NCI-H187 treated with DMSO at 0.1 percent for 48 hours (cell line): ENCODE measurements at regions not wholly inside any gene's neighbourhood (a gene's known extent, or its start where the extent isn't known, plus 50 kb on each side); places are given as distances from the start of the nearest gene placed in this dataset.

Source experiments
- DNase-seq: peaks from one replicate; lab custom pipeline; 2025; lab: John Stamatoyannopoulos, UW

DNA sequence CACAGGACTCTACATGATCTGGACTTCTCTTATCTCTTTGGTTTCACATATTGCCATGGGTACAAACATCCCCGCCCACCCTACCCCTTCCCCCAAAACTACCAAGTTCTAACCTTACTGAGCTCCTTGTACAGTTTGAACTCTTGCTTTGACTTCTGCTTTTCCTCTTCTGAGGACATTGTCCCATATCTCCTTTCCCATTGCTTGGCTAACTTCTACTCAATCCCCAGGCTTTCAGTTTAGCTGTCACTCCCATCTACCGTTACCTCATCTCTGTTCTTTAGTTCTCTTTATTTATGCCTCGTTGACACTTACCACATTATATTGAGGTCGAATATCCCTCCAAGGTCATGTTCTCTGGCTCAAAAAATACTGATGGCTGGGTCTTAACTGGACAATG, 393.5 kb upstream of the CADM1 start:
- DNase-seq: no peak

DNA sequence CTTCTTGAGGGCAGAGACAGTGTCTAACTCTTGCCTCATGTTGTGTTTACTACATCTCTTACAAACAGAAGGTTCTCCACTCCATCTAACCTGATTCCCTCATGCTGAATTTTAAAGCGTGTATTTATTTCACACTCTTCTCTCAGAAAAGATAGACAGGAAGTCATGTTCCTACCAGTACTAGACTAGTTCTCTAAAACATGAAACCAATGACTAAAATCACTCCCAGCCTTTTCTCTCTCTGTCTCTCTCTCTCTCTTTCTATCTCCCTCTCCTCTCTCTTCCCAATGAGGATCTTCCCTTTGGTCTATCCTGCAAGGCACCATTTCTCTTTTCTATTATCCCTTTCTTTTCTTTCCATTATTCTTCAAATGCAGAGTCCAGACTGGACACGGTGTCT, 391.9 kb upstream of the CADM1 start:
- DNase-seq: no peak

DNA sequence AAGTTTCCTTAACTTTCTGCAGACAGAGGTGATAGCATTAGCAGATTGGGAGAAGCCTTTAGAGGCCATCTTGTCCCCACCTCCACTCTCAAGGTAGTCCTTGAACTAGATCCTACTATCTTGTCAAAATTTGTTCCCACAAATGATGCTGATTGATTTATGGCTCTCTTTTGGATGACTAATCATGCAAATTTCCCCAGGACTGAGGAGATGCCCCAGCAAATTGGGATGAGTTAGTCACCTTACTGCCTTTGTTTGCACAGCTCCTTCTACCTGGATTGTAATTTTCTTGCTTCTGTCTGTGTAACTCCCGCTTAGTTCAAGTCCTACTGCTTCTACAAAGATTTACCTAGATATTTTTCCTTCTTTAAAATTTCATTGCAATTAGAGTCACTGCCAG, 391.4 kb upstream of the CADM1 start:
- no peak for DNase-seq

DNA sequence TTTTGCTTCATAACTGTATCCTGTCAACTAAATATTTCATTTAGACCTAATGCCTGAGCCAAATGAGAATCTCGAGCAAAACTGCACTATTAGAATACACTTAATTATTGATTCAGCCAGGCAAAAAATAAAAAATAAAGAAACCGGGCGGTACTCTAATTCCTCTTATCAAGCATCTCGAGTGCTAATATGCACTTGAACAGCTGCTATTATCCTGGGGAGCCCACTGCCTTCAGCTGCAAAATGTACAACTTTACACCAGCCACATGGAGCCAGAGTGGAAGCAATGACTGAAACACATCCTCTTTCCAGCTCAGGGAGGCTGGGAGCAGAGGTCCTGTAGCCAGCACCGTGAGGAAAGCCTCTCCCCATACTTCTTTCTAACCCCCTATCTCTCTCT, 390.0 kb upstream of the CADM1 start:
- no peak for DNase-seq

DNA sequence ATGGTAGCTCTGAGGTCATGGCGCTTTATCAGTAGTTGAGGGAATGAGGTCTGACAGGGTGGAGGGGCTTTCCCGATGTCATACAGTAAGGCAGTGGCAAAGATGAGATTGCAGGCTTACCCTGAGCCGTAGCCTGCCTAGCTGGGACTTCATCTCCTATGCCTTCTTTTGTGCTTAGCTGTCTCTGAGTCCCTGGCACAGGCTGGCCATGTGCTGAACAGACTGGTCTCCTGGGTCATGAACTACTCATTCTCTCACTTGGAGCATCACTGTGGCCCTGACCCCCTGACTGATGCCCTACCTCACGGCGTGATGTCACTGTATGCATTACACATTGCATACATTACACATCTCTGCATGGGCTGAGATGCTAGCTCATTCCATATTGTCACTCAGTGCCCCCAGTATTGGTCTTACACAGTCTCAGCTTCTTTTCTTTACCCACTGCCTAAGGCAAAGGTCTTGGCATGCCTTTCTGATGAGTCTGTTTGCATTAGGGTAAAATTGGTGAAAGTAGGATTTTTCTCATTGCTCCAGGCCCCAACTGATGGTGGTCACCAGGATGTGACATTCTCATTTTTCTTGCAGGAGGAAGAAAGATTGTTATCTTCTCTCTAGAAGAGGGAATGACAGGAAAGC, 389.4 kb upstream of the CADM1 start:
- DNase-seq: no peak

DNA sequence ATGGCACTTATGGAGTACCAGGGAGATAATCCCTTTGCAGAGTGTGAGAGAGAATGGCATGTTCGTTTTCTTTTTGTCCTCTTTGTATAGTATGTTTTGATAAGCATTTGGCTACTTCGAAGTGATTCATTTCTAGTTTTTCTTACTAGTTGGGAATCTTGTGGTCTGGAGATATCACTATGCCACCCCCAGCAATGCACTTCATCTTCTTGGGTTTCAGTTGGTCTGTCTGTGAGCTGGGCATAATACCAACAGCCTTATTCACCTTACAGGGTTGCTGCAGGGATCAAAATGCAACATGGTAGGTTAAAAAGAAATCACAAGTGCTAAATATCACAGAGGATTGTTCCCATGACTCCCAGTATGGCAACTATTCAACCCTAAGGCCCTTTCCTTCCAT, 387.8 kb upstream of the CADM1 start:
- no peak for DNase-seq

DNA sequence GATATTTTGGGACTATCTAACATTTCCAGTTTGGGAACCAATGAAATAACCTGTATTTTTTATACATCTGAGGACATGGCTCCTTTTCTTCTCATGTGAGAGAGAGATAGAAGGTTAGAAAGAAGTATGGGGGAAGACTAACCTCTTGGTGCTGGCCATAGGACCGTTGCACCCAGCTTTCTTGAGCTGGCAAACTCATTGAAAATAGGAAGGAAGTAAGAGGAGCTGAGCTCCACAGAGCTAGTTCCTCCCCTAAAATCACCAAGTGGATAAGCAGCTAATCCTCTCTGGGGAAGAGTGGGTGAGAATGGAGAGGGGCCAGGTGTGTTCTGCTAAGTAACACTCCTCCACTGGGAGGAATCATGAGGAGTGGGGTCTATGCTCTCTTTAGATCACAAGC, 387.4 kb upstream of the CADM1 start:
- no peak for DNase-seq

DNA sequence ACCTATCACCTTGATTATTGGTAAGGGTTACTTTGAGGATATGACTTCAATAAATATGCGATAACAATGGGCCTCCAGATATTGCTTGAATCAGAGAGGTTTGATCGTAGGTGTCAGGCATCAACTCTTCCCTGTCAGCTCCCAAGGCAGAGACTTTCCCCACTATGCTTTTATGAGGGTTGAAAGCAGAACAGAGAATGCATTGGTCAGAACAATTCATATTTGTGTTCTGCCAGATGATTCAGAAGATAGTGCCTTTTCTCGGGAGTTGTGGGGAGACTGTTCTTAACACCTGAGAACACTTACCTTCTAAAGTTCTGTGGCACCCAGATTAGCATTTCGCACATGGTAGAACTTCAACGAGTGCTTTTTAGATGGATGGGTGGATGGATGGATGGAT, 386.3 kb upstream of the CADM1 start:
- no peak for DNase-seq

DNA sequence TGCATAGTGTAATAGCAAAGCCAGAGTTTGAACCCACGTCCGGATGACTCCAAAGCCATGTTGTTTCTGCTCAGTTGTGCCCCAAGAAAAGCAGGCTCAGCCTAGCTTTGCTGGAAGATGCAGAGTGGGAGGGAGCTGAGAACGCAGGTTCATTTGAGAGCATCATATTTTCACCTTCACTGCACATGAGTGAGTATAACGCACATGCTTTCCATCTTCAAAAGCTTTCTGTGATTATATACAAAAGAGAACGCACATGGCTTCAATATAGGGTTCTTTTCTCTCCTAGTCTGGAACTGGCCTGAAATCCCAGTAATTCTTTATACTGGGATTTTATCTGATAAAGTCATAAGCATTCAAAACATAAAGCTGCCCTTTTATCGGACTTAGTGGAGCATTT, 385.5 kb upstream of the CADM1 start:
- DNase-seq: no peak

DNA sequence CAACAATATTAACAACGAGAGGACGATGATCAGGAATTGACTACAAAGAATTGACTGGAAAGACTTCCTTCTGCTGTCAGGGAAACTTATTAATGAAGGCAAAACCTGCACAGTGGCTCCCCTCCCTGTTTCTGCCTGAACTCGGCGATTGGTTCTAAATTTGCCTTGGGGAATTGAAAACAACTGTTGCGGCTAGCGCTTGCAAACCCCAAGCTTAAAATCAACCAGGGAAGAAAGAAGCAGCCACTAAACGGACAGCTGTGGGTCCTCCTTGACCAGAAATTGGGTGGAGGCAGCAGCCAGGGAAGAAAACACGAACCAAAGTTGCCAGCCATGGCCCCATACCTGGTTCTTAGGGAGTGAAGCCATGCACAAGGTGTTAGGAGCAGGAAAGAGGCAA, 383.5 kb upstream of the CADM1 start:
- no peak for DNase-seq

DNA sequence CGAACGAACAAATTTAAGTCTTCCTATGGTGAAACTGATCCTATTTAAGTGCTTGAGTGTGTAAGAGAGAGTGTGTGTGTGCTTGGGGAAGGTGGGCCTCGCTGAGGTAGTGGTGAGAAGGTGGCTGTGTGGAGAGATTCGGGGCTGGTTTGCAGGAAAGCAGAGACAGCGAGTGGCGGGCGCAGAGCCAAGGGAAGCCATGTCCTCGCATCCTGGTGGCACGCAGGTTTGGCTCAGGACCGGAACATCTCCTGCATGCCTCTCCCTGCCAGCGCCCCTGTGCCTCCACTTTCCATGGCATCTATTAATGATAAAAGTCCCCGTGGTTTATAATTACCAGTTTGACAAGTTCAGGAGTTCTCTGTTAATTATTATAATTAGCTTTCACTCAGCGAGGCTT, 383.1 kb upstream of the CADM1 start:
- DNase-seq: no peak

DNA sequence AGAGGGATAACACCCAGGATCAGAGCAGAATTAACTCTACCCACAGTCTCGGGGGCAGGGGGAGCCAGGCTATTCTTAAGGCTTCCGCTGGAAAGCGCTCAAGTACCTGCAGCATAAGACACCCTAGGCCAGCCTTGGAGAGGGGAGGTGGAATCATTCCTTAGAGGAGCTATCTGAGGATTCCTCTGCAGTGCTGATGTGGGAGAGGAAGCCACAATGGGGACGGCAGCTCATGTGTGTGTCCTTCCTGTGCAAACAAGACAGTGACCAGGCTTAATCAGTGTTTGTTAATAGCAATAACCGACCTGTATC, 382.2 kb upstream of the CADM1 start:
- no peak for DNase-seq

DNA sequence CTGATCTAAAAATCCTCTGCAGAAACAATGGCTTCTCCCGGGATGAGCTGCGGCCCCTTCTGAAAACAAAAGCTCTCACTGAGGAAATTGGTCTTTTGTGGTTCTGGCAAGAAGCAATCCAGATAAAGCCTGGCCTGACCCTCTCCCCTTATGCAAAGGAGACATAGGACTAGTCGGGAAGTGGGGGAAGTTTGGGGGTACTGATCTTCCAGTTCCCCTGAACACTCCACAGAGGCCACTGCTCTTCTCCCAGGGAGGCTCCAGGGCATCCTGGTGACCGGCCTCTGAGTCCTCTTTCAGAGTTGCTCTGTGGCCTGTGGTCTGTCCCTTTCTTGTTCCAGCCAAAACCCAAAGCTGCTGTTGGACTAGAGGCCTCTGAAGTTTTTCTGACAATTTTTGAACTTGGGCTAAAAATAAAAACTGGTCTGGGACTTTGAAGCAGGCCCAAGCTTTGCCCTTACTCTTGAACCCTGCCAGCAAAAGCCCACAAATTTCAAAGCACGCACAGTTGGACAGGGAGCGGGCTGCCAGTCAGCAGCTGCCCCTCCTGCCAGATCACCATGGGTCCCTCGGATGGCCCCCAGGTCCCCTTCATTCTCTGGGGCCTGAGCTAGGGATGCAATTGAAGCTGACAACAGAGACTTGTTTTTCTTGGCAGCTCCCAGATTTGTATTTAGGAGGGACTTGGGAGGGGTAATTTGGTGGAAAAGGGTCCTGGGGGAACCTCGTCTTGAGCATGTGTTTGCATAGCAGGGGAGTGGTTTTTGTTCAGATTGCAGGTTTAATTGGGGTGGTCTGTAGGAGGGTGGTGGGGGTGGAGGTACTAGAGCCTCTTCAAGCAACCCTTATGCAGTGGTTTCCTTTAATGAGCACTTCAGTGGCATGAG, 381.6 kb upstream of the CADM1 start:
- no peak for DNase-seq

DNA sequence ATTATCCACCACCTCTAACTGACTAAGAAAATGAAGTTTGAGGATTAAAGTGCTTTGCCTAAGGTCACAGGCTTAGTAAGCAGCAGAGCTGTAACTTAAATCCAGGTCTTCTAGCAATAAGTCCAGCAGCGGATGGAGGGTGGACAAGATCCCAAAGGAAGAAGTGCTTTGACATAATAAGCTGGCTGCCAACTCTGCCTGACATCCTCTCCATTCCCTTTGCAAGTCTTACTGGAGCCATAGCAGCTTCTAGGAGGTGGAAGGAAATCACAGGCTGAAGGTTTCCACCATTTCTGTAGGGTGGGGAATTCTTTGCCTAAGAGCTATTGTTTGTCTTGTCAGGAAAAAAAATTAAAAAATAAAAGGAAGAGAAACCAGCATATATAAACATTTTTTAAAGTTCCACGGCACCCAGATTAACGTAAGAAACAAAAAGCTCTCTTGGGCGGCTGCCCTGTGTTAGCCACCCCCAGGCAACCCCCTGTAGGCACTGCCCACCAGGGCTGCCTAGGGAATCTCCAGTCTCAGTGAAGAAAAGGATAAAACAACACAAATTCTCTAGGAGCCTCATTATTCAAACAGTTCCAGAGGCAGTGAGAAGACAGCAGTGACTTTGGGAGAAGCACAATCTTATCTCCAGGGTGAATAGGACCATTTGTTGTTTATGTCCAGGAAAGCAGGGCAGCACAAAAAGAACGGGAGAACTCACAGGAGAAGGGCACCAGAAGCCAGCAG, 380.8 kb upstream of the CADM1 start:
- no peak for DNase-seq

DNA sequence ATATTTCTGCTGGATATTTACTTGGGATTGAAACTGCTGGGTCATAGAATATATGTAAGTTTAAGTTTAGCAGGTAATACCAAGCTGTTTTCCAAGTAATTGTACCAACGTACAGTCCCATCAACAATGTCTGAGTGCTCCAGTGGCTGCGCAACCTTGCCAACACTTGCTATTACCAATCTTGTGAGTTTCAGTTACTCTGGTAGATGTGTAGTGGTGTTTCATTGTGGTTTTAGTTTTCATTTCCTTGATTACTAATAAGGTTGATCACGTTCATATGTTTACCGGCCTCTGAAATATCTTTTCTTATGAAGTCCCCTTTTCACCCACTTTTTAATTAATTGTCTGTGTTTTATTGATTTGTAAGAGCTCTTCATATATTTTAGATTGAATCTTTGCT, 370.6 kb upstream of the CADM1 start:
- no peak for DNase-seq

DNA sequence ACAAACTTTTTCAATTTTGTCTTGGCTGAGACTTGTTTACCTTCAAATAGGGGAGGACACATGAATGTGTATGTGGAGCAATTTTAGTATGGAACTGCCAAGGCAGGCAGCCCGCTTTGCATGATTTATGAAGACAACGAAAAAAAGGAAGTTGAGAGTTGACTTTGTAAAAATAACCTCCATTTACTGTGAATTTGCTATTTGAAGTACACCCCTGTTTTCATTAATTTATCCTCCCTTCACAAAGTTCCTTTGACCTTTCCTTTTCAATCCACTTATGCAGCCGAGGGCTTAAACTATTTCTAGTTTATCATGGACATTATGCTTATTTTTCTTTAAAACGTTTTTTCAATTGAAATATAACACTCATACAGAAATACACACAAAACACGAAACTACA, 369.6 kb upstream of the CADM1 start:
- no peak for DNase-seq

DNA sequence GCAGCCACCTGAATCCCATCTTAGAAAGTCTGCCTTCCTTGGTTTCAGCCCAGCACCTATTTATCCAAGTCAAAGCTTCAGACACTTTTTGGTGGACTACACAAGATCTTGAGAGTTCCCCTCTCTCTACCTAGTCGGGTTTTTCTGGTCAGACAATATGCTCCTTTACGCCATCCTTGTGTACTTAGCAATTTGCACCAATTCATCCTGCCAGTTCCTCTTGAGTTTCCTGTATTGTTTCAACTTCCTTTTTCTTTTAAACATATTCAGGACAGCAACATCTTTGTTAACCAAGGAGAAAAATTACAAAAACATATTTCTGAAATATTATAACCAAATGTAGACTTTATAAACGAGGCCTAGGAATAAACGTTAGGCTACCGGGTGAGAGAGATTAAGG, 368.2 kb upstream of the CADM1 start:
- DNase-seq: no peak

DNA sequence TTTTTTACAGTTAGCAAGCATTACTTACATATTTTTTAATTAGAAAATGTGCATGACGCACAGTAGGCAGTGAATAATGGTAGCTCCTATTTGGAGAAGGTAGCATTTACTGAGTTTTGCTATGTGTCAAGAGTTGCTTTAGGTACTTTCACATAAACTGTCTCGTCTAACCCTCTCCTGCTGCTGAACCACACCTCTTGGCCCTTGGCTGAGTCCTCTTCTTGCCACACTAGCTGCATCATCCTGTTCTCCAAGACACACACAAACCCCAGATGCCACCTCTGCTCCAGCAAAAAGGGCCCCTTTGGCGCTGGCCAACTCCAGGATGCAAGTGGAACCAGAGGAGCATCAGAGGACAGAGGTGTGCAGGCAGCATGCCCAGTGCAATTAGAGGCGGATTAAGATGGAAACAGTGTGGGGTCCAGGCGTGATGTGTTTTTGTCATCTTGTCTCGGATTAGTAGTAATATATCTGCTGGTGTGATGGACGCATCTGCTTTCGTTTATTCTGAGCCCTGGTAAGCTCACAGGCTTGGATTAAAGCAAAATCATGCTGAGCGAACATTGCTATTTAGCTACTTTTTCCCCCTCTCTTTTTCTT, 367.0 kb upstream of the CADM1 start:
- DNase-seq: no peak

DNA sequence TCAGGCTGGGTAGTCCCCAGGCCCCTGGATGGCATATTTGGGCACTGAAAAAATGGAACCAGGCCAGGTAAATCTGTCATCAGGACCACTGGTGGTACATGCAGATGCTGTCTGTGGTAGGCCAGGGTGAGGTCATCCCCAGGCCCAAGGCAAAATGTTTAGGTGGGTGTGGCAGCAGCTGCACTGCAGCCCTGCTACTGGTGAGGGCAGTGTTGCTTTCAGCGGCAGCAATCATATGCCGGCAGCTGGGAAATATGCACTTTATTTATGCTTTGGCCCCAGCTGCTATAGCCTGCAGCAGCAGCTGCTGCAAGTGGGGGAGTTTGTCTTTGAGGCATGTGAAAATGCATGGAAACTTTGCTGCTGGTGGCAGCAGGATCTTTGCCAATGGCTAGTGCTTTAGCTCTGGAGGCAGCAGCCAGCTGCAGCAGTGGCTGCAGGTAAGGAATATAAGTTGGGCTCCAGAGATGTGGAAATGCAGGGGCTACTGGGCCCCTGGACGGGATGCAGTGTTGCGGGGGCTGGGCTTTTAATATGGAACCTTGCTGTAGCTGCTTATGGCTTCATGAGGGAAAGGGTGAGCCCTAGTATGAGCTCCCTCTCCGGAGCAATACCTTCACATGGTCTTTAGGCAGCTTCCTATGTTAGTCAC, 365.7 kb upstream of the CADM1 start:
- DNase-seq: no peak

DNA sequence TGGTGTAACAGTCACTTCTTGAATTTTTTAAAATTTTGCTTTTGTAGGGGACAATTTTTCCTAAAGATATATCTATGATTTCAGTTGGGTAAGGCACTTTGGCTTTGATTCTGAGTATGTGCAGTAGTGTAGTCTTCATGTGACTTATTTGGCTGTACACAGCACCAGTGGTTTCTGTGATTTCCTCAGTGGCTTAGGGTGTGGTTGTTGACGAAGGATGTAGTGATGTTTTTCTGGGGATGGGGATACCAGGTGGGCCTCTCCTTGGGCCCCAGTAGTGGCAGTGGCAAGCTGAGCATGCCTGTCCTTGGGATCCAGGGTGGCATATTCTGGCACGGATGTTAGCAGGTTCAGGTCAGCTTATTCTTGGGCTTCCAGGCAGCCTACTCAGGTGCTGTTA, 364.9 kb upstream of the CADM1 start:
- no peak for DNase-seq

DNA sequence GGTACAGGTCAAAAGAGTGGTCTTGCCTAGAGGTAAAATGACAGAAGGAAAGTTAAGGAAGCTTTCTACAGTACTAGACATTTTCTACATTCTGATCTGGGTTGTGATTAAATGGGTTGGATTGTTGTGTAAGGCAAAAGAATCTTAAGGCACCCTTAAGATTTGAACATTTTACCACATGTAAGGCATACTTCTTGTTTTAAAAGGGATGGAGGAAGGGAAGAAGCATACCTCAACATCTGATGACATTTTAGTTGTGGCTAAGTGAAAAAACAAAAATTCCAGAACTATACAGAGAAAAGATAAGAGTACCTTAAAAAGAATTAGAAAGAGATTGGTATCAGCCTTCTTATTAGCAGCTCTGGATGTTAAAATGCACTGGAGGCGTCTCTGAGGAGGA, 356.0 kb upstream of the CADM1 start:
- no peak for DNase-seq

DNA sequence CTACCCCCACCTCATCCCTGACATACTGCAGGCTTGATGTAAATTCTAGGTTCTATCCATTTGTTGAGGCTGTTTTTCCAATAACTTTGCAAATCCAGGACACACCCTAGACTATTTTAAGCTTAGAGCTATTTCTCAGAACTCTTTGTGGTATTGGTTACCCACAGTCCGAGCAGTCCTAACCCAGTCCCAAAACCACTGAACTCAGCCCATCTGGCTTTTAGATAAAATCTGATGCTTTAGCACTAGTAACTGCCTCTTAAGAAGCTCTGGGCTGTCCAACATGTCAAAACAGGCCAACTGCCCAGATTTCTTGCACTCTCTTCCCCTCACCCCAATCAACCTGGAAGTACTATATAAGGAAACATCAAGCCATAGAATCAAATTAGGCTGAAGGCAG, 344.4 kb upstream of the CADM1 start:
- no peak for DNase-seq
